IMR-90 (cell line): ENCODE measurements at regions not wholly inside any gene's neighbourhood (a gene's known extent, or its start where the extent isn't known, plus 50 kb on each side); places are given as distances from the start of the nearest gene placed in this dataset.

Experiments
- ATAC-seq: fragments of 200-7000 bp; cut with Tn5 transposase; 2 replicates; pipeline ENCODE4 v1.9.1; 2020; ENCODE audit warnings: low read depth, mild to moderate bottlenecking, moderate library complexity
- BruUV-seq: library from RNA; stranded (reverse); fragments of 400-500 nt; replicated peaks from 2 replicates; lab custom pipeline; 2021; lab: Mats Ljungman, UMichigan
- CTCF ChIA-PET: fragments of 300-600 bp; formaldehyde crosslinking; extraction: SDS; loops from one replicate; lab custom pipeline; 2021; ENCODE audit warnings: antibody characterized with exemption; lab: Yijun Ruan, JAX
- POLR2A ChIA-PET: fragments of 300-600 bp; sonication (Branson Sonifier 250); formaldehyde crosslinking; loops from one replicate; lab custom pipeline; 2022; ENCODE audit warnings: antibody characterized with exemption; ENCODE audit not compliant: unreplicated experiment; lab: Charles Lee
- DNase-seq: peaks from one replicate; pipeline ENCODE4 v3.0.0; 2013
- H2AFZ ChIP-seq: replicated peaks from 2 replicates; pipeline ENCODE3; 2013; ENCODE audit warnings: low read length, mild to moderate bottlenecking; ENCODE audit not compliant: poor library complexity
- H2AK5ac ChIP-seq: 2 replicates; pipeline ENCODE4 v1.6.1; 2013; ENCODE audit warnings: low read depth, low read length, inconsistent platforms
- H2AK9ac ChIP-seq: replicated peaks from 2 replicates; pipeline ENCODE3; 2013; ENCODE audit warnings: mild to moderate bottlenecking, low read depth, low read length, moderate library complexity; ENCODE audit not compliant: poor library complexity
- H2BK120ac ChIP-seq: 2 replicates; pipeline ENCODE4 v1.6.1; 2013; ENCODE audit warnings: low read depth, low read length, inconsistent platforms
- H2BK15ac ChIP-seq: 3 replicates; pipeline ENCODE4 v1.6.1; 2013; ENCODE audit warnings: low read depth, low read length, inconsistent platforms
- H2BK20ac ChIP-seq: 2 replicates; pipeline ENCODE4 v1.6.1; 2013; ENCODE audit warnings: low read depth, mild to moderate bottlenecking, inconsistent platforms, low read length, moderate library complexity
- H2BK5ac ChIP-seq: 2 replicates; pipeline ENCODE4 v1.6.1; 2013; ENCODE audit warnings: mild to moderate bottlenecking, low read depth, low read length, inconsistent platforms; ENCODE audit not compliant: poor library complexity, severe bottlenecking
- H3K14ac ChIP-seq: replicated peaks from 2 replicates; pipeline ENCODE4 v1.6.1; 2013; ENCODE audit warnings: low read depth, low read length, inconsistent platforms
- H3K18ac ChIP-seq: 2 replicates; pipeline ENCODE4 v1.6.1; 2013; ENCODE audit warnings: low read depth, low read length, control low read depth
- H3K23ac ChIP-seq: 2 replicates; pipeline ENCODE4 v1.6.1; 2013; ENCODE audit warnings: low read depth, low read length, inconsistent platforms
- H3K27ac ChIP-seq: 2 replicates; pipeline ENCODE4 v1.5.1; 2013; ENCODE audit warnings: mild to moderate bottlenecking, control low read depth, low read length; ENCODE audit not compliant: insufficient read depth
- H3K27me3 ChIP-seq: 2 replicates; pipeline ENCODE4 v1.6.1; 2013; ENCODE audit warnings: low read length; ENCODE audit not compliant: control insufficient read depth, insufficient read depth
- H3K36me3 ChIP-seq: 2 replicates; pipeline ENCODE4 v1.6.1; 2013; ENCODE audit warnings: low read length, mixed read lengths; ENCODE audit not compliant: control insufficient read depth, insufficient read depth
- H3K4ac ChIP-seq: 2 replicates; pipeline ENCODE4 v1.6.1; 2013; ENCODE audit warnings: low read depth, low read length, inconsistent platforms
- H3K4me1 ChIP-seq: 2 replicates; pipeline ENCODE4 v1.6.1; 2013; ENCODE audit warnings: low read length, mixed read lengths; ENCODE audit not compliant: control insufficient read depth, insufficient read depth
- H3K4me2 ChIP-seq: 2 replicates; pipeline ENCODE4 v1.6.1; 2013; ENCODE audit warnings: low read depth, mild to moderate bottlenecking, control low read depth, low read length, moderate library complexity
- H3K4me3 ChIP-seq: 2 replicates; pipeline ENCODE4 v1.5.1; 2013; ENCODE audit warnings: low read depth, mild to moderate bottlenecking, control low read depth, low read length, moderate library complexity; ENCODE audit not compliant: insufficient read depth
- H3K56ac ChIP-seq: 2 replicates; pipeline ENCODE4 v1.6.1; 2013; ENCODE audit warnings: low read length, inconsistent platforms; ENCODE audit not compliant: insufficient read depth; ENCODE audit errors: extremely low read depth
- H3K79me1 ChIP-seq, 2 experiments: 2 replicates each; pipeline ENCODE4 v1.6.1; 2013; ENCODE audit warnings: low read length in 2 of 2, inconsistent platforms in 1 of 2, low read depth in 1 of 2
- H3K9ac ChIP-seq: 2 replicates; pipeline ENCODE4 v1.6.1; 2013; ENCODE audit warnings: low read depth, low read length, control low read depth
- H3K9me1 ChIP-seq: 2 replicates; pipeline ENCODE4 v1.6.1; 2013; ENCODE audit warnings: low read length, inconsistent platforms; ENCODE audit not compliant: insufficient read depth
- H3K9me3 ChIP-seq: 2 replicates; pipeline ENCODE4 v1.6.1; 2013; ENCODE audit warnings: low read length; ENCODE audit not compliant: control insufficient read depth, insufficient read depth
- H4K20me1 ChIP-seq: 2 replicates; pipeline ENCODE4 v1.6.1; 2013; ENCODE audit warnings: low read length, inconsistent platforms; ENCODE audit not compliant: insufficient read depth
- H4K5ac ChIP-seq: 2 replicates; pipeline ENCODE4 v1.6.1; 2013; ENCODE audit warnings: mild to moderate bottlenecking, low read depth, low read length, control low read depth
- H4K8ac ChIP-seq, 2 experiments: 2 replicates each; pipeline ENCODE4 v1.6.1; 2013; ENCODE audit warnings: low read depth in 2 of 2, low read length in 2 of 2, control low read depth in 1 of 2, inconsistent platforms in 1 of 2
- H4K91ac ChIP-seq: 2 replicates; pipeline ENCODE4 v1.6.1; 2013; ENCODE audit warnings: low read depth, low read length, inconsistent platforms; ENCODE audit not compliant: insufficient read depth
- CEBPB ChIP-seq: IDR thresholded peaks from 2 replicates; pipeline ENCODE4 v1.6.1; 2012; ENCODE audit warnings: low read depth, low read length, improper control_type of control experiment
- CHD1 ChIP-seq: IDR thresholded peaks from 2 replicates; pipeline ENCODE4 v1.6.1; 2012; ENCODE audit warnings: low read depth, low read length, improper control_type of control experiment
- CTCF ChIP-seq: conservative IDR thresholded peaks from 2 replicates; pipeline ENCODE4 v1.5.1; 2012; ENCODE audit warnings: mild to moderate bottlenecking, low read depth, low read length, improper control_type of control experiment
- ELK1 ChIP-seq: fragments of 150-350 bp; IDR thresholded peaks from 2 replicates; pipeline ENCODE4 v1.6.1; 2016; ENCODE audit warnings: low read depth, mild to moderate bottlenecking, low read length, moderate library complexity, borderline replicate concordance
- FOS ChIP-seq: fragments of 150-350 bp; IDR thresholded peaks from 2 replicates; pipeline ENCODE4 v1.6.1; 2016; ENCODE audit warnings: low read depth, low read length
- MAFK ChIP-seq: IDR thresholded peaks from 2 replicates; pipeline ENCODE4 v1.6.1; 2012; ENCODE audit warnings: low read depth, low read length, improper control_type of control experiment
- MAZ ChIP-seq: IDR thresholded peaks from 2 replicates; pipeline ENCODE4 v1.6.1; 2012; ENCODE audit warnings: low read depth, mild to moderate bottlenecking, low read length, improper control_type of control experiment, moderate library complexity, borderline replicate concordance
- MXI1 ChIP-seq: IDR thresholded peaks from 2 replicates; pipeline ENCODE4 v1.6.1; 2012; ENCODE audit warnings: low read depth, mild to moderate bottlenecking, low read length, moderate library complexity, borderline replicate concordance
- NFE2L2 ChIP-seq: fragments of 150-350 bp; IDR thresholded peaks from 2 replicates; pipeline ENCODE4 v1.6.1; 2016; ENCODE audit warnings: low read depth, mild to moderate bottlenecking, low read length
- POLR2A ChIP-seq: IDR thresholded peaks from 2 replicates; pipeline ENCODE4 v1.6.1; 2012; ENCODE audit warnings: mild to moderate bottlenecking, low read depth, low read length
- RAD21 ChIP-seq: IDR thresholded peaks from 2 replicates; pipeline ENCODE4 v1.6.1; 2012; ENCODE audit warnings: low read length, improper control_type of control experiment
- RCOR1 ChIP-seq: IDR thresholded peaks from 2 replicates; pipeline ENCODE4 v1.6.1; 2012; ENCODE audit warnings: mild to moderate bottlenecking, low read length, improper control_type of control experiment; ENCODE audit not compliant: insufficient replicate concordance
- RFX5 ChIP-seq: IDR thresholded peaks from 2 replicates; pipeline ENCODE4 v1.8.0; 2012; ENCODE audit warnings: low read depth, mild to moderate bottlenecking, low read length, moderate library complexity
- SMC3 ChIP-seq: fragments of 150-350 bp; IDR thresholded peaks from 2 replicates; pipeline ENCODE4 v1.6.1; 2016; ENCODE audit warnings: low read depth, mild to moderate bottlenecking, antibody characterized with exemption, low read length, moderate library complexity
- USF2 ChIP-seq: fragments of 150-350 bp; IDR thresholded peaks from 2 replicates; pipeline ENCODE4 v1.6.1; 2017; ENCODE audit warnings: mild to moderate bottlenecking, antibody characterized with exemption, low read length, low read depth
- whole genome bisulfite sequencing, 2 experiments: methylation state at CpG; one replicate each; pipeline versions ENCODE4 v1.1.5 to v1.1.7; 2013; ENCODE audit warnings: missing lambda C conversion rate in 2 of 2; ENCODE audit not compliant: insufficient read length in 1 of 2; ENCODE audit errors: extremely low coverage in 2 of 2; 5-methylcytosine and 5-hydroxymethylcytosine counted together
- dilution Hi-C: fragments of 300-500 bp; cut with HindIII; formaldehyde crosslinking; loops from one replicate; pipeline ENCODE4 v1.14.3; 2018; ENCODE audit warnings: low sequenced_read_pairs; ENCODE audit not compliant: unreplicated experiment
- in situ Hi-C: fragments of 300-500 bp; cut with MboI; formaldehyde crosslinking; loops from 3 replicates; pipeline ENCODE4 v1.14.3; 2019; ENCODE audit warnings: low sequenced_read_pairs, inconsistent platforms, mixed read lengths
- intact Hi-C: fragments of 100-400 bp; cut with micrococcal nuclease; formaldehyde crosslinking; loops from 2 replicates; pipeline ENCODE4 v1.10.0; 2022

DNA sequence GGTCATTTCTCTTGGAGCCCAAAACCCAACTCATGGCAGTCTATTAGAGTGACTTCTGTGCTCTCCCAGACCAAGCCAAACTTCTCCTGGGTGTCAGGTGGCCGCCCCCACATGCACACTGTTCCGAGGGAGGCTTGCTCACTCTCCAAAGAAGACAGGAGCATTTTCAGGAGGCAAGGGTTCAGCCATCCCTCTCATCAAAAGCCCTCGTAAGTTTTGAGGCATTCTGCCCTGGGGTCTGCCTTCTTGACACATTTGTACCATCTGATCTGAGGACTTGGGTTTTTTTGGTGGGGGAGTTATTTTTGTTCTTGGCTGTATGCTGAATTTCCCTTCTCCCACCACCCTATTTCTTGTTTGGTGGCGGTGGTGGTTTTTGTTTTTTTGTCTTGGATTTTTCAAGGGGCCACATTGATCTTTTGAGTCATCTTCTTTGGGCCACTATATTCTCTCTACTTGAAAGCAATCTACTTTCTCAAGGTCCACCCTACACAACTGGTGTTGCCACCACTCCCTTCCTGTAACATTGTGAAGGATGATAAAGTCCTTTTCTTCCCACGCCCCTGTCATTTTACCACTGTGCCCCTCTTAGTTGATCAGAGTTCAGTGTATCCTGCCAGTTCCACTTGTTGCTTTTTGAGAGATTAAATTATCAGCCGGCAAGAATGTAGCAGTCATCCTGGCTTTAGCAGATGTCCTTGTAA is 255.8 kb downstream of the CYP26B1 start:
- H3K36me3 ChIP-seq, result no peaks in the 10 kb centered on the region
- no peak overlapping the region for H3K23ac ChIP-seq
- WGBS, 2 experiments, result no CpG with 5 or more reads among the region's 6 CpGs
- intact Hi-C loops (no loop called here), dilution Hi-C loops (no loop called here), in situ Hi-C loops (no loop called here)
- no peak overlapping the region for H3K14ac ChIP-seq
- no peak for DNase-seq
- H4K8ac ChIP-seq, result no peak overlapping the region
- BruUV-seq, result no TSS peak
- H3K4me1 ChIP-seq, result no peaks in the 10 kb centered on the region
- H2AK5ac ChIP-seq, result no peak overlapping the region
- no peak overlapping the region for H2AK9ac ChIP-seq
- CTCF ChIA-PET, result no interaction called here
- no peak for TF ChIP-seq RAD21
- no peak for TF ChIP-seq RCOR1
- no peak for TF ChIP-seq MAZ
- no peak for TF ChIP-seq RFX5
- TF ChIP-seq MXI1, result no peak
- TF ChIP-seq CTCF, result no peak
- TF ChIP-seq ELK1, result no peak
- no peak for TF ChIP-seq SMC3
- TF ChIP-seq USF2, result no peak
- no peak for TF ChIP-seq NFE2L2
- TF ChIP-seq CEBPB, result no peak
- no peak for TF ChIP-seq MAFK
- TF ChIP-seq CHD1, result no peak
- TF ChIP-seq POLR2A, result no peak
- no peak for TF ChIP-seq FOS
- H4K5ac ChIP-seq, result no peak overlapping the region
- H3K9ac ChIP-seq, result no peak overlapping the region
- no peak overlapping the region for H2BK5ac ChIP-seq
- H3K56ac ChIP-seq, result no peak overlapping the region
- no peak overlapping the region for H2BK15ac ChIP-seq
- H3K4me2 ChIP-seq, result no peak overlapping the region
- no peak overlapping the region for H3K18ac ChIP-seq
- no peak overlapping the region for H3K4me3 ChIP-seq
- no peak overlapping the region for H3K4ac ChIP-seq
- H4K91ac ChIP-seq, result no peak overlapping the region
- POLR2A ChIA-PET, result no interaction called here
- no peaks in the 10 kb centered on the region for H3K79me1 ChIP-seq
- H2AFZ ChIP-seq, result no peak overlapping the region
- no peaks in the 10 kb centered on the region for H3K9me3 ChIP-seq
- no peak overlapping the region for H2BK20ac ChIP-seq
- no peak overlapping the region for H2BK120ac ChIP-seq
- H3K27ac ChIP-seq, result no peak overlapping the region
- H3K27me3 ChIP-seq, result peaks cover 34% of the 10 kb centered on the region
- no peaks in the 10 kb centered on the region for H4K20me1 ChIP-seq
- H3K9me1 ChIP-seq, result no peaks in the 10 kb centered on the region
- ATAC-seq, result no peak
